ENCODE measurements at regions not wholly inside any gene's neighbourhood (a gene's known extent, or its start where the extent isn't known, plus 50 kb on each side); places are given as distances from the start of the nearest gene placed in this dataset.

GRCh38 chr9:14406463-14406862, 92.5 kb upstream of the NFIB start:
- H3K9me2 ChIP-seq (ENCODE audit: insufficient read depth) = no peaks in the 10 kb centered on the region
- DNase-seq (ENCODE audit: low read depth, low spot score) = no peak
- POLR2A ChIA-PET = no interaction called here
- H4K20me1 ChIP-seq (ENCODE audit: insufficient read depth) = no peaks in the 10 kb centered on the region
- no peak overlapping the region for H3K9ac ChIP-seq (ENCODE audit: low read length)
- RAD21 ChIA-PET (ENCODE audit: low non-redundant PET in 1 of 2, low total read pairs in 2 of 2, uncharacterized antibody in 2 of 2, unreplicated experiment in 2 of 2) = no interaction called here
- H3K4me3 ChIP-seq (replicated peaks in 1 of 2; ENCODE audit: low read depth in 1 of 2, low read length in 2 of 2) = no peak overlapping the region
- H3K27me3 ChIP-seq (ENCODE audit: insufficient read depth, low read length) = peaks cover 4% of the 10 kb centered on the region; the same call in 1 of the 2 replicates
- H2AFZ ChIP-seq (ENCODE audit: low read depth, low read length, poor library complexity, severe bottlenecking) = no peak overlapping the region
- H3K4me2 ChIP-seq (ENCODE audit: low read length) = no peak overlapping the region
- no peak for ATAC-seq
- H3K79me2 ChIP-seq (ENCODE audit: insufficient read depth, low read length) = no peaks in the 10 kb centered on the region
- intact Hi-C loops (cut with micrococcal nuclease) = no loop called here
- H3K36me3 ChIP-seq (ENCODE audit: control insufficient read depth in 1 of 2, insufficient read depth in 2 of 2, low read length in 2 of 2) = no peaks in the 10 kb centered on the region
- CTCF ChIA-PET = no interaction called here
- no peaks in the 10 kb centered on the region for H3K4me1 ChIP-seq (ENCODE audit: control insufficient read depth in 1 of 2, insufficient read depth in 2 of 2, low read length in 2 of 2)
- no peak overlapping the region for H3K27ac ChIP-seq (ENCODE audit: low read depth, low read length)
- TF ChIP-seq JUND (IDR thresholded peaks at IDR 0.05) (no peak), REST (IDR thresholded peaks at IDR 0.05; ENCODE audit: low read depth) (no peak), POLR2A (IDR thresholded peaks at IDR 0.05; ENCODE audit: borderline replicate concordance, extremely low read depth, insufficient read depth, insufficient read length) (no peak), YY1 (IDR thresholded peaks at IDR 0.05; ENCODE audit: extremely low read depth, insufficient replicate concordance, low read depth, low read length) (no peak), SP1 (IDR thresholded peaks at IDR 0.05; ENCODE audit: low read depth) (no peak), TCF7L2 (IDR thresholded peaks at IDR 0.05; ENCODE audit: borderline replicate concordance, extremely low read depth, insufficient read depth, insufficient read length) (no peak), ZBTB33 (IDR thresholded peaks at IDR 0.05; ENCODE audit: extremely low read depth, insufficient replicate concordance, low read length) (no peak), ELF1 (IDR thresholded peaks at IDR 0.05; ENCODE audit: borderline replicate concordance, low read depth) (no peak), EGR1 (IDR thresholded peaks at IDR 0.05; ENCODE audit: low read depth) (no peak), EZH2 (IDR thresholded peaks at IDR 0.05) (no peak), CBX3 (IDR thresholded peaks at IDR 0.05; ENCODE audit: low read depth) (no peak), EZH2phosphoT487 (IDR thresholded peaks at IDR 0.05; ENCODE audit: borderline replicate concordance) (no peak), POLR2AphosphoS5 (IDR thresholded peaks at IDR 0.05; ENCODE audit: low read depth, low read length) (no peak)
- no TSS peak for BruUV-seq (replicated peaks)
- H3K9me3 ChIP-seq (ENCODE audit: control insufficient read depth in 1 of 2, insufficient read depth in 1 of 2, low read depth in 1 of 2, low read length in 2 of 2) = no peaks in the 10 kb centered on the region

Measured in HCT116 (cell line).